ENCODE measurements at regions not wholly inside any gene's neighbourhood (a gene's known extent, or its start where the extent isn't known, plus 50 kb on each side); places are given as distances from the start of the nearest gene placed in this dataset.

DNA sequence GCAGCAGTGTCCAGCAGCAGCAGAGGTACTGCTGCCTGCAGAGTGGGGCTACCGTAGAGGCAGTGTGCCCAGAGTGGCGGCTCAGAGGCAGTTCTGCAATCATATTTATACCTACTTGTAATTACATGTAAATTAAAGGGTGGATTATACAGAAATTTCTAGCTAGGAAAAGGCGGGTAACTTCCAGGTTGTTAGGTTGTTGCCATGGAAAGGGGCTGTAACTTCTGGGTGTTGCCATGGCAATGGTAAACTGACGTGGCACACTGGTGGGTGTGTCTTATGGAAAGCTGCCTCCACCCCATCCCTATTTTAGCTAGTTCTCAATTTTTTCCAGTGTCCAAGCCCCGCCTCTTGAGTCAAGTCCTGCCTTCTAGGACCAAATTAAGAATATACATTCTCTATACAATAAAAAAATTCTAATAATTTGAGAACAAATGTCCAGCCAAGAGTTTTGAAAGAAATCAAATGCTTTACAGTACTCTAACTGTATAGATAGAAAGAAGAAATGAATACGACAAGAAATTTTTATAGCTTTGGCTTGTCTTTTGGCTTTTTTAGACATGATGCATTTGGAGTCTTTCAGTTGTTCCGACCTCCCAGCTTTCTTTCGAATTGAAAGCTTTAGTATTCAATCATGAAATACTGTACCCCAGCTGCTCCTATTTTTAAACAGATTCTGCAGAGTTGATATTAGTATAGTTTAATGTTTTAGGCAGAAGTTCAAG is 816.6 kb downstream of the DIAPH3 start:
- TF ChIP-seq, protein P1, sequence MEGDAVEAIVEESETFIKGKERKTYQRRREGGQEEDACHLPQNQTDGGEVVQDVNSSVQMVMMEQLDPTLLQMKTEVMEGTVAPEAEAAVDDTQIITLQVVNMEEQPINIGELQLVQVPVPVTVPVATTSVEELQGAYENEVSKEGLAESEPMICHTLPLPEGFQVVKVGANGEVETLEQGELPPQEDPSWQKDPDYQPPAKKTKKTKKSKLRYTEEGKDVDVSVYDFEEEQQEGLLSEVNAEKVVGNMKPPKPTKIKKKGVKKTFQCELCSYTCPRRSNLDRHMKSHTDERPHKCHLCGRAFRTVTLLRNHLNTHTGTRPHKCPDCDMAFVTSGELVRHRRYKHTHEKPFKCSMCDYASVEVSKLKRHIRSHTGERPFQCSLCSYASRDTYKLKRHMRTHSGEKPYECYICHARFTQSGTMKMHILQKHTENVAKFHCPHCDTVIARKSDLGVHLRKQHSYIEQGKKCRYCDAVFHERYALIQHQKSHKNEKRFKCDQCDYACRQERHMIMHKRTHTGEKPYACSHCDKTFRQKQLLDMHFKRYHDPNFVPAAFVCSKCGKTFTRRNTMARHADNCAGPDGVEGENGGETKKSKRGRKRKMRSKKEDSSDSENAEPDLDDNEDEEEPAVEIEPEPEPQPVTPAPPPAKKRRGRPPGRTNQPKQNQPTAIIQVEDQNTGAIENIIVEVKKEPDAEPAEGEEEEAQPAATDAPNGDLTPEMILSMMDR (IDR thresholded peaks at IDR 0.05): no peak
- TF ChIP-seq JUND (IDR thresholded peaks at IDR 0.05) (no peak), CHD2 (IDR thresholded peaks at IDR 0.05; ENCODE audit: low read length, partially characterized antibody) (no peak), EZH2phosphoT487 (IDR thresholded peaks at IDR 0.05; ENCODE audit: borderline replicate concordance, low read depth) (no peak), EP300 (IDR thresholded peaks at IDR 0.05; ENCODE audit: borderline replicate concordance in 1 of 2, low read depth in 1 of 2, low read length in 1 of 2) (no peak), POLR2AphosphoS5 (IDR thresholded peaks at IDR 0.05; ENCODE audit: low read depth, low read length) (no peak), ELF1 (IDR thresholded peaks at IDR 0.05) (no peak), RXRA (IDR thresholded peaks at IDR 0.05; ENCODE audit: borderline replicate concordance, low read depth) (no peak), GATA2 (CRISPR knock-in tag; IDR thresholded peaks at IDR 0.05) (no peak), RAD21 (IDR thresholded peaks at IDR 0.05; ENCODE audit: low read length) (no peak)
- TF ChIP-seq, protein P2, sequence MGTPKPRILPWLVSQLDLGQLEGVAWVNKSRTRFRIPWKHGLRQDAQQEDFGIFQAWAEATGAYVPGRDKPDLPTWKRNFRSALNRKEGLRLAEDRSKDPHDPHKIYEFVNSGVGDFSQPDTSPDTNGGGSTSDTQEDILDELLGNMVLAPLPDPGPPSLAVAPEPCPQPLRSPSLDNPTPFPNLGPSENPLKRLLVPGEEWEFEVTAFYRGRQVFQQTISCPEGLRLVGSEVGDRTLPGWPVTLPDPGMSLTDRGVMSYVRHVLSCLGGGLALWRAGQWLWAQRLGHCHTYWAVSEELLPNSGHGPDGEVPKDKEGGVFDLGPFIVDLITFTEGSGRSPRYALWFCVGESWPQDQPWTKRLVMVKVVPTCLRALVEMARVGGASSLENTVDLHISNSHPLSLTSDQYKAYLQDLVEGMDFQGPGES (IDR thresholded peaks at IDR 0.05; ENCODE audit: low read depth, low read length): no peak
